CD4-positive, alpha-beta T cell treated with Interleukin-1 beta for 1 hour (primary cell): ENCODE measurements at regions not wholly inside any gene's neighbourhood (a gene's known extent, or its start where the extent isn't known, plus 50 kb on each side); places are given as distances from the start of the nearest gene placed in this dataset.
"Not testable (repeated sequence)": the region's sequence is repeated elsewhere in the genome, so short reads cannot be mapped to it uniquely, and the experiment has no call there.

Source experiments
- DNase-seq, 2 donors: peaks; one replicate each; pipeline ENCODE4 v3.0.0-alpha.2; 2020 to 2022

DNA sequence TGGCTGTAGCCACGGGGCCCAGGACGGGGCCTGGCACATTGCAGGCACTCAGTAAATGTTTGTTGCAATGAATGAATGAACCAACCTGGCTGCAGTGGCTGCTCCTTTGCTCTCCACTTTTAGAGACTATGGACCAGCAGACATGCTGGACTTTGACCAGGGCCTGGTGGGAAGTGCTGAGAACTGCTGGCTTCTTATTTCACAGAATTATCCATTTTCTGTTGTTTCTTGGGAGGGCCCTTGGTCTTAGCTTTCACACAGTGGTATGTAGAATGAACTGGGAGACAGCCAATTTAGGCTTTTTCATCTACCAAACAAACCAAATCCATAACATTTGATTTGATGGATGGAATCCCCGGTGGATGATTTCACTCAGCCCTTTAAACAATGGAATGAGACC is 78.0 kb upstream of the LHFPL2 start:
- DNase-seq: no peak

DNA sequence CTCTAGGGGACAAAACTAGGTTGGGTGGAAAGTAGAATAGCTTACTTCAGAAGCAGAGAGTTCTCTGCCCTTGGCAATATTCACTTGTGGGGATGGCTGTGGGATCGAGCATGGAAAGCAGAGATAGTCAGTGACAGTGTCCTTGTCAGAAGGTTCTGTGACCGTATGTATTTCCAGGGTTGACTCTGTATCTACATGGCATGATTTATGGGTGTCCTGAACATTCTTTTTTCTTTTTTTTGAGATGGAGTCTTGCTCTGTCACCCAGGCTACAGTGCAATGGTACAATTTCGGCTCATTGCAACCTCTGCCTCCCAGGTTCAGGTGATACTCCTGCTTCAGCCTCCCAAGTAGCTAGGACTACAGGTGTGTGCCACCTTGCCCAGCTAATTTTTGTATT is 77.4 kb upstream of the LHFPL2 start:
- DNase-seq: no peak

DNA sequence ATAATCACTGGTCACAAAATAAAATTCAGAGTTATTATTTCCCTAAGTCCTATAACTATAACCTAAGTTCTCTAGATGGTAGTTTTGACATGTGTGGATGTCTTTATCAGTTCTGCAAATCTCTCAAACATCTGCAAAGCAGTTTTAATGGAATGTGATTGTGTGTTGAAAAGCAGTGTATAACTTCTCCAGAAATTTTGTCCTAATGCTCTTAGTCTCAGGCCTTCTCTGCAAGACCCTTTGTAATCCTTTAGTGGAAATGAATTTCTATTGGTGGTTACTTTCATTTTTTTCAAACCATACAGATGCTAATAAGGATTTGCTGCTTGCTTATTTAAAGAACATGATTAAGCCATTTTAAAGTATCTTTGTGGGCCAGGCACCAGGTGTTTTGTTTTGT is 75.5 kb upstream of the LHFPL2 start:
- DNase-seq: no peak

DNA sequence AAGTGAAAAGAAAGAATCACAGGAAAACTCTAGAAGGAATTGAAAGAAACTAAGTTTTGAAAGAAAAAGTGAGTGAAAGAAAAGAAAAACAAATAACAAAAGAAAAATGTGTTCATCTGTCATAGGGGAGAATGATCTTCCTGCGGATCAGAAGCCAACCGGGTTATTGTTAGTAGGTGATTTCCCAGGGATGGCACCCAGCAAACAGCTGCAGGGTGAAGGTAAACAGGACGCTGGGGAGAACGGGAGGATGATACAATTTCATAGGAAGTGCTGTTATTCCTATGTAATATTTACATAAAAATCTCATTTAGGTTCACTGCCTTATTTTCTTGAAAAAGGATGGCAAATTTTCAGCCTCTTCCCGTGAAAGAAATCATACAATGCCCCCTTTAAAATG is 72.4 kb upstream of the LHFPL2 start:
- DNase-seq: no peak

DNA sequence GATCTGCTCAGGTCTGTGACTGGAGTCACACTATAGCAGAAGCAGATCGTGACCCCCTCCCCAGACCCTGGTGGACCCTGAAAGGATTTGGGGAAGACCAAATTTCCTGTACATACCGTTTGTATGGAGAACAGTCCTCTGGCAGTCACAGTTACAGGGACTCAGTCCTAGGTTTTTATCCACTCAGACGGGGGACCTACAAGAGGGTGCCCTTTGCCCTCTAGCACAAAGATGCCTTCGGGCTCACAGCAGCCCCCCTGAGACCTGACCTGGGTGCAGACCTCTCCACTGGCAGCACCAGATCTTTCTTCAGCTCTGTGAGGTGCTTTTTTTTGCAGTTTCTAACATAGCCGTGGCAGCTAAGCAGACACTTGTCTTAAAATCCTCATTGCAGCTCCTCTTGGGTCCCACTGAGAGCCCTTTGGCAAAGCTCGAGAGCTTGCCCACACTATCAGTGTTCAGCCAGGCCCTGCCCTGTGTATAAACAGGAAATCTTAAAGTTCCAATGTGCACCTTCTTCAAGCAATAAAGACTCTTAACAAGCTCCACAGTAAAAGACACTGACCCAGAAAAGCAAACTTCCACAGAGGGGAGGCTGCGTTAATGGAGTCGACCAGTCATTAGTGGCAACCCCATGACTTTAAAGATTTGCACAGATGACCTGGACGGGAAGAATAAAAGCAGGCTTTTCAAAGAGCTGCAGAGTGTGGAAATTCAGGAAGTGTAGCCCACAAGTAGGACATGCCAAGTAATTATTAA is 71.8 kb upstream of the LHFPL2 start:
- no peak for DNase-seq

DNA sequence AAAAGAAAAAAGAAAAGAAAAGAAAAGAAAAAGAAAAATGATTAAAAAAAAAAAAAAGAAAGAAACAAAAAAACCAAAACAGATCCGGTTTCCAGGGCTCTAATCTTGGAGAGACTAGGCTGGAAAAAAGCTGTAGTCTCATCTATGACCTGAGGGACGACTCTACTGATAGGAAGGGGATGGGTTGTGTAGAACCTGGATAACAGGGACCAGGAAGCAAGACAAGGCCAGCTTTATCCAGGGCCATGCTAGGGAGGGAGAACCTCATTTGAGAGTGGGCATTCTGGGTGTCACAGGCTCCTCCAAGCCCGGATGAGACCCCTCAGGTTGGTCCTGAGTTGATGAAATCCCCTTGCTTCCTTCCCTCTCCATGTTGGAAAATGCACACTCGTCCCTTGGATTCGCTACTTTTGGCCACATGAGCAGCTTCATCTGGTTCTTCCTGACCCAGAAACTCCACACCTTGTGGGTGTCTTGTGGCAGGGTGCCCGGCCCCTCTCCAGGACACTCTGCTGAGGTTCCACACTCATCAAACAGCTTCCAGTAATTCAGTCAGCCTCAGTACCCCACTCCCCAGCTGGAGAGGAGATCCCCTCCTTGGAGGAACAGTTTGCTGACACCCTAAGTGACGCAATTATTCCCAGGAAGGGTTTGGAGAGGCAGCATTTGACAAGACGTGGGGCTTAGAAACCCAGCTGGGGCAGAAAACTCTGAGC is 71.1 kb upstream of the LHFPL2 start:
- no peak for DNase-seq

DNA sequence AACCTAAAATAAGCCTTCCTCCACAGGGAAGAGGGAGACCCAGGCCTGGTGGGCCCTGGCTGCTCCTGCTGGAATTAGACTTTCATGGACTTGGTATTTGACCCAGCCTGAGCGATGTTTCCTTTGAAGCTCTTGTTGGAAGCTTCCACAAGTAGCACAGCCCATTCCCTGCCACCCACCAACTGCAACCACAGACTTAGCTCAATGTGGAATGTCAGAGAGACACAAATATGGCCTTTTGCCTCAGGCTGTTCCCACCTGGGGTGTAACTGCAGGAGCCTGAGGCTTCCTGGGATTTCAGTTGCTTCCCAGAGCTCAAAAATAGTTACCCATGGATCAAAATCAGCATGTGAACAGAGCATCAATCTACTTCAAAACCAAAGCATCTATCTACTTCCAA is 70.3 kb upstream of the LHFPL2 start:
- no peak for DNase-seq

DNA sequence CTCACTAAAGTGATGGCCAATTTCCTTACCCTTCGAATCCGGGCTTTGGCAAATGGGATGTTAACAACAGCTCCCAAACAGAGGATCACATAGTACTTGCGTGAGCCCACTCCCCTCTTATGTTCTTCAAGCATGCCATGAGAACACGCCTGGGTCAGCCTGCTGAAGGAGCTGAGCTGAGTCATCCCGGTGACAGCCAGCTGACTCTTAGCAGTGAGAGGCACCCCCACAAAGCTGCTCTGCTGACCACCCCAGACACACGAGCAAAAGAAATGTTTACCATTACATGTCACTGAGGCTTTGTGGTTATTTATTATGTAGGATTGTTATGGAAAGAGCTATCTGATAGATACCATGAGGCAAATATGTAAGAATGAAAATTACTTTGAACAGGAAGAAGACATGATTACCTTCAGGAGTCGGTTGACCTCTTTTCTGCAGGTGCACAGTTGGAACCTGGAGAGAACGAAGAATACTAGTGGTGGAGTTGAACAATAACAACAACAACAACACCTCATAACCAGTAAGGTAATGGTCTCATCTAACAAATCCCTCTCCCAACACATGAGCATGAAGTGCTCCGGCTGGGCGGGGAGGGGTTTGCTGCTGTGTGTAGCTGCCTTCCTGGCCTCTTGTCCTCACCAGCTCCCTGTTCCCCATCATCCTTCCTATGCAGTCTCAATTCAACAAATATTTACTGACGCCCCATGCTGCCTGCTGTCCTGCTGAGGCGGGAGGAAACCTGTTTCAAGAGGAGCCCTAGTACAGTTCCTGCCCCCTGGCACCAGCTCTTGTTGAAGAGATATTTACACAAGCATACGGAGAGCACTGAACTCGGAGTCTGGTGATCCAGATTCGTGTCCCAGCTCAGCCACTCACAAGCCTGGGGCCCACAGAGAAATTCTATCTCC is 69.4 kb upstream of the LHFPL2 start:
- no peak for DNase-seq

DNA sequence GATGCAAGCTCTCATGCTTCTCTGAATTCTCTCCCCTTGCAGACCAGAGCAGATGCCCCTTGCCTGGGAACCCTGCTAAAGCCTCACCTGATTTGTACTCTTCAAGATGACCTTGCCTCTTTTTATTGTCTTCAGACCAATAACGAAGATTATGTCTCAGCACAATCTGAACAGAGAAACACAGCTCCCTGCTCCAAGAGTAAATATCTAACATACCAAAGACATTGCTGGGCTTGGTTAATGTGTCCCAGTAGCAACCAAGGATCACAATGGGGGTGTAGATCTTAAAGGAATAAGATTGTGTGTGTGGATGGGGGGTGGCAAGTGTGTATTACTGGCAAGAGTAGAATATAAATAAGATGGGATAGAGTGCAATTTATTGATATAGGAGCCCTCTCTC is 67.6 kb upstream of the LHFPL2 start:
- no peak for DNase-seq

DNA sequence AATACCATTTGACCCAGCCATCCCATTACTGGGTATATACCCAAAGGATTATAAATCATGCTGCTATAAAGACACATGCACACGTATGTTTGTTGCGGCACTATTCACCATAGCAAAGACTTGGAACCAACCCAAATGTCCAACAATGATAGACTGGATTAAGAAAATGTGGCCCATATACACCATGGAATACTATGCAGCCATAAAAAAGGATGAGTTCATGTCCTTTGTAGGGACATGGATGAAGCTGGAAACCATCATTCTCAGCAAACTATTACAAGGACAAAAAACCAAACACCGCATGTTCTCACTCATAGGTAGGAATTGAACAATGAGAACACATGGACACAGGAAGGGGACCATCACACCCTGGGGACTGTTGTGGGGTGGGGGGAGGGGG is 66.8 kb upstream of the LHFPL2 start:
- not testable (repeated sequence) for DNase-seq

DNA sequence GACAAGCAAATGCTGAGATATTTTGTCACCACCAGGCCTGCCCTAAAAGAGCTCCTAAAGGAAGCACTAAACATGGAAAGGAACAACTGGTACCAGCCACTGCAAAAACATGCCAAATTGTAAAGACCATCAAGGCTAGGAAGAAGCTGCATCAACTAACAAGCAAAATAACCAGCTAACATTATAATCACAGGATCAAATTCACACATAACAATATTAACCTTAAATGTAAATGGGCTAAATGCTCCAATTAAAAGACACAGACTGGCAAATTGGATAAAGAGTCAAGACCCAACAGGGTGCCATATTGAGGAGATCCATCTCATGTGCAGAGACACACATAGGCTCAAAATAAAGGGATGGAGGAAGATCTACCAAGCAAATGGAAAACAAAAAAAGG is 63.1 kb upstream of the LHFPL2 start:
- not testable (repeated sequence) for DNase-seq

DNA sequence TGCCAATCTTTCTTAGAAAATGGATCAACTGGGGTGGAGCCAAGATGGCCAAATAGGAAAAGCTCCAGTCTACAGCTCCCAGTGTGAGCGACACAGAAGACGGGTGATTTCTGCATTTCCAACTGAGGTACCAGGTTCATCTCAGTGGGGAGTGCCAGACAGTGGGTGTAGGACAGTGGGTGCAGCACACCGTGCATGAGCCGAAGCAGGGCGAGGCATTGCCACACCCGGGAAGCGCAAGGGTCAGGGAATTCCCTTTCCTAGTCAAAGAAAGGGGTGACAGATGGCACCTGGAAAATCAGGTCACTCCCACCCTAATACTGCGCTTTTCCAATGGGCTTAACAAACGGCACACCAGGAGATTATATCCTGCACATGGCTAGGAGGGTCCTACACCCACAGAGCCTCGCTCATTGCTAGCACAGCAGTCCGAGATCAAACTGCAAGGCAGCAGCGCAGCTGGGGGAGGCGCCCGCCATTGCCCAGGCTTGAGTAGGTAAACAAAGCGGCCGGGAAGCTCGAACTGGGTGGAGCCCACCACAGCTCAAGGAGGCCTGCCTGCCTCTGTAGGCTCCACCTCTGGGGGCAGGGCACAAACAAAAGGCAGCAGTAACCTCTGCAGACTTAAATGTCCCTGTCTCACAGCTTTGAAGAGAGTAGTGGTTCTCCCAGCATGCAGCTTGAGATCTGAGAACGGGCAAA is 61.3 kb upstream of the LHFPL2 start:
- DNase-seq: not testable (repeated sequence)

DNA sequence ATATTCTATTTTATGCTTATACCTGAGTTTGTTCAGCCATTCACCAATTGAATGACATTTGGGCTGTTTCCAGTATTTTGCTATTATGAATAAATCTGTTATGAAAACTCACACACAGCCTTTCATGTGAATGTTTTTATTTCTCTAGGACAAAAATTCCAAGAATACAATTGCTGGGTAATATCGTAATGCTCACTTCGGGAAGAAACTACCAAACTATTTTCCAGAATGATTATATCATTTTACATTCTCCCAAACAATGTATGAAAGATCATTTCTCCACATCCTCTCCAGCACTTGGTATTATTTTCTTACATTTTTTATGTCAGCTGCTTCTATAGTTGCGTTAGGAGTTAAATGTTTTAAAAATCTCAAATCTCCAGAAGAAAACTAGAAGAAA is 58.3 kb upstream of the LHFPL2 start:
- DNase-seq: no peak

DNA sequence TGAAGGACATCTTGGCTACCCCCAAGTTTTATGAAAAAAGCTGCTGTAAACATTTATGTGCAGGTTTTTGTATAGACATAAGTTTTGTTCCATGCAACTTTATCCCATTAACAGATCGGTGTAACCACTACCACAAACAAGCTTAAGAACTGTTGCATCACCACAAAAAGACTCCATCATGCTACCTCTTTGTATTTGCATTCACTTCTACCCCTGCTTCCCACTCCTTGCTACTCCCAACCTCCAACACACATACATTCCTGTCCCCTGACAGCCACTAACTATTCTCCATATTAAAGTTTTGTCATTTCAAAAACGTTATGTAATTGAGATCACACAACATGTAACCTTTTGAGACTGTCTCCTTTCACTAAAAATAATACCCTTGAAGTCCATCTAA is 57.8 kb upstream of the LHFPL2 start:
- DNase-seq: no peak

DNA sequence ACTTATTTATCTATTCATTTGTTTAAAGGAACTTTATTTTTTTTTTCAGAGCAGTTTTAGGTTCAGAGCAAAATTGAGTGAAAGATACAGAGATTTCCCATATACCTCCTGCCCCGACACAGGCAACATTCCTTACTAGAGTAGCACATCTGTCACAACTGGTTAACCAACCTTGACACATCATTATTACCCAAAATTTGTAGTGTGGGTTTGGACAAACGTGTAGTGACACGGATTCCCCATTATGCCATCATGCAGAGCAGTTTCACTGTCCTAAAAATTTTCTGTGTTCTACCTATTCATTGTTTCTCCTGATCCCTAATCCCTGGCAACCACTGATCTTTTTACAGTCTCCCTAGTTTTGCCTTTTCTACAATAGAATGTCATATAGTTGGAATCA is 57.3 kb upstream of the LHFPL2 start:
- no peak for DNase-seq

DNA sequence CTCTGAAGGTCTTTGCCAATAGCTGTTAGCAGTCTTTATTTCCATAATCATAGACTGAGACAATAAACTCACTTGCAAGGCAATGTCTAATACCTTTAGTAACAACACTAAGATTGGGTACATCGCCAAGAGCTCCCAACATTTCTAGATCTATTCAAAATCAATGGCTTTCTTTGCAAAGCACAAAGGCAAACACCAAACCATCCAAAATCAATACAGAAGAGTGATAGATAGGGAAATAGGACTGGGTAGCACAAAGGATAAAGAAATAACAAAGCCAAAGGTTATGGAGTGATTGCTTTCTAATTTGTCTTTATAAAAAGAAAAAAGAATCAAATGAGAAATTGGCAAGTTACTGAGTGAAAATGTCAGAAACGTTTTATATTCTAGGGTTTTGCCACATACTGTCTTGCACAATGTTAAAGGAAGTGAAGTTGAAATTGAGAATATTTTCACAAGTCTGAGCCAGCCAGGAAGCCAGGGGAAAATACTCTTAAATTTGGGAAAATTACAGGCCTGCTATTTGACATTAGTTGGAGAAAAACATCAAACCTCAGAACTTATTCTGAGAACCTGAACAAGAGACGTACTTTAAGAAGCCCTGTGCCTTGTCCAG is 53.3 kb upstream of the LHFPL2 start:
- DNase-seq: no peak

DNA sequence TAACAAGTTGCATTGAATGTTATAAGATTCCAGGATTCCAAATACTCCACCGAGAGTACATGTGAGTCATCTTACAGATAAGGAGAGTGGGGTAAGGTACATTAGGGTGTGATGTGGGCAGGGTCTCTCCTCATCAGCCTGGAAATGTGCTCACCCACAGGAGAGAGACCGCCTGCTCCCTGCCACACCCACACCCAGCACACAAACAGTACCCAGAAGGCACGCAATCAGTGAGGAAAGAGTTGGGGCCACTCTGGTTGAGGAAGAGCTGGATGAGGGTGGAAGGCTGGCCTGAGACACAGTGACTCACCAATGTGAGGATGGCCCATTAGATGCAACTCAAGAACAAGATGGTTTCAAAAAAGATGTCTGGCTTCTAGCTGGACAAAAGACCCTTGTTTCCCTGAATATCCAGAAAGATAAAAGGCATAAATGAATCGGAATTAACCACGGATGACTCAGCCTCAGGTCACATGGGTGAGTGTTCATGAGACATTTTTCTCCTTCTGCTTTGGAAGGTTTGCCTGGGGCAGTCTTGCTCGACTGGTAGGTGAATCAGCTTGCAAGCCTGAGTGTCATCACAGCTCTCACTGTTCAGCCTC is 51.1 kb upstream of the LHFPL2 start:
- peak in 1 of 2 donors; percentile 11 for DNase-seq

DNA sequence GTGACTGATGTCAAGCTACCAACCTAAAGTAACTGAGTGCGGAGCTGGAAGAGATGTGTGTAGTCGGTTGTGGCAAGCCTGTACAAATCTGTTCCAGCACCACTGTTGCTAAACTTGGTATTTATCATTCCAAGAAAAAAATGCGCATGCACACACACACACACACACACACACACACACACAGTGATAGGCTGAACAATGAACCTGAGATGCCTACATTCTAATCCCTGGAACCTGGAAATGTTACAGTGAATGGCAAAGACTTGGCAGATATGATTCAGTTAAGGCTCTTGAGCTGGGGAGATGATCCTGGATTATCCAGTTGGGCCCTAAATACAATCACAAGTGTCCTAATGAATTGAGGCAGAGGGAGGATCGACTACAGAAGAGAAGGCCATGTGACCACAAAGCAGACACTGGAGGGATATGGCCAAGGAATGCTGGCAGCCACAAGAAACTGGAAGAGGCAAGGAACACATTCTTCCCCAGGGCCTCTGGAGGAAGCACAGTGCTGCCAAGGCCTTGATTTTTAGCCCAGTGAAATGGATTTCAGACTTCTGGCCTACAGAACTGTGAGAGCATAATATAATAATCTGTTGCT is 49.7 kb upstream of the LHFPL2 start:
- no peak for DNase-seq
